SK-N-SH (cell line): ENCODE measurements at regions not wholly inside any gene's neighbourhood (a gene's known extent, or its start where the extent isn't known, plus 50 kb on each side); places are given as distances from the start of the nearest gene placed in this dataset.

ENCODE experiments used
- CTCF ChIA-PET: fragments of 300-600, 350-600 bp; formaldehyde crosslinking; extraction: SDS; loops from one replicate; lab custom pipeline; 2021; lab: Yijun Ruan, JAX
- POLR2A ChIA-PET: fragments of 350-600 bp; sonication (Branson Sonifier 250); formaldehyde crosslinking; extraction: SDS; loops from one replicate; lab custom pipeline; 2020; ENCODE audit warnings: antibody characterized with exemption, inconsistent platforms; lab: Yijun Ruan, JAX
- DNase-seq: peaks from one replicate; pipeline ENCODE4 v3.0.0; 2012
- H2AFZ ChIP-seq: fragments of 200-600 bp; sonication (generic); 2 replicates; pipeline ENCODE4 v1.8.1; 2016; ENCODE audit warnings: antibody characterized with exemption, mild to moderate bottlenecking, low read depth
- H3F3A ChIP-seq: fragments of 200-600 bp; sonication (generic); replicated peaks from 2 replicates; pipeline ENCODE3; 2016; ENCODE audit warnings: antibody characterized with exemption, mild to moderate bottlenecking; ENCODE audit not compliant: insufficient read depth
- H3K27ac ChIP-seq, 2 experiments: fragments of 200-500 bp in 1 of 2; fragments of 200-600 bp in 1 of 2; sonication (Bioruptor generic) in 1 of 2; sonication (generic), shearing (Covaris generic) in 1 of 2; 2 replicates each; pipeline versions ENCODE4 v1.5.1 to v1.6.1; 2014 to 2016; ENCODE audit warnings: low read depth in 2 of 2, inconsistent platforms in 1 of 2, low read length in 1 of 2, mild to moderate bottlenecking in 1 of 2, mixed read lengths in 1 of 2
- H3K27me3 ChIP-seq: fragments of 200-600 bp; sonication (generic), shearing (Covaris generic); 2 replicates; pipeline ENCODE4 v1.6.1; 2016; ENCODE audit warnings: mixed run types; ENCODE audit not compliant: insufficient read depth
- H3K36me3 ChIP-seq, 2 experiments: fragments of 200-500 bp in 1 of 2; fragments of 200-600 bp in 1 of 2; sonication (Bioruptor generic) in 1 of 2; sonication (generic) in 1 of 2; replicated peaks in 1 of 2; 2 replicates each; pipeline versions ENCODE3 to v1.5.1; 2014 to 2016; ENCODE audit warnings: low read length in 1 of 2, mild to moderate bottlenecking in 1 of 2; ENCODE audit not compliant: insufficient read depth in 2 of 2, control insufficient read depth in 1 of 2
- H3K4me1 ChIP-seq, 2 experiments: fragments of 200-500 bp in 1 of 2; fragments of 200-600 bp in 1 of 2; sonication (Bioruptor generic) in 1 of 2; sonication (generic), shearing (Covaris generic) in 1 of 2; 2 replicates each; pipeline versions ENCODE4 v1.5.1 to v1.6.1; 2014 to 2016; ENCODE audit warnings: low read depth in 1 of 2, low read length in 1 of 2, mixed run types in 1 of 2; ENCODE audit not compliant: insufficient read depth in 2 of 2, control insufficient read depth in 1 of 2
- H3K4me2 ChIP-seq: fragments of 200-600 bp; sonication (generic), shearing (Covaris generic); 2 replicates; pipeline ENCODE4 v1.6.1; 2017; ENCODE audit warnings: mixed run types
- H3K4me3 ChIP-seq, 2 experiments: fragments of 200-500 bp in 1 of 2; fragments of 200-600 bp in 1 of 2; sonication (Bioruptor generic) in 1 of 2; sonication (generic), shearing (Covaris generic) in 1 of 2; 2 replicates each; pipeline versions ENCODE4 v1.5.1 to v1.8.1; 2014 to 2016; ENCODE audit warnings: low read depth in 2 of 2, inconsistent platforms in 1 of 2, low read length in 1 of 2, mild to moderate bottlenecking in 1 of 2, mixed read lengths in 1 of 2, moderate library complexity in 1 of 2
- H3K79me2 ChIP-seq: fragments of 200-600 bp; sonication (generic); 2 replicates; pipeline ENCODE4 v1.8.1; 2017; ENCODE audit warnings: mild to moderate bottlenecking; ENCODE audit not compliant: insufficient read depth
- H3K9ac ChIP-seq: fragments of 200-600 bp; sonication (generic); 2 replicates; pipeline ENCODE4 v1.6.1; 2017; ENCODE audit warnings: mixed run types
- H3K9me2 ChIP-seq: fragments of 200-600 bp; sonication (generic); 2 replicates; pipeline ENCODE4 v1.6.1; 2017; ENCODE audit warnings: mixed run types
- H3K9me3 ChIP-seq: fragments of 200-600 bp; sonication (generic); 2 replicates; pipeline ENCODE4 v1.6.1; 2017; ENCODE audit warnings: mixed run types, mild to moderate bottlenecking, moderate library complexity
- H4K20me1 ChIP-seq: fragments of 200-600 bp; sonication (generic); 2 replicates; pipeline ENCODE4 v1.6.1; 2017; ENCODE audit warnings: mild to moderate bottlenecking, mixed run types; ENCODE audit not compliant: insufficient read depth
- CTCF ChIP-seq: fragments of 200-600 bp; sonication (generic); IDR thresholded peaks from 2 replicates; pipeline ENCODE4 v1.6.1; 2017; ENCODE audit warnings: antibody characterized with exemption, mild to moderate bottlenecking, moderate library complexity
- EZH2phosphoT487 ChIP-seq: fragments of 200-600 bp; sonication (generic); IDR thresholded peaks from 2 replicates; pipeline ENCODE4 v1.6.1; 2017; ENCODE audit warnings: low read depth, mixed run types, mild to moderate bottlenecking, antibody characterized with exemption, moderate library complexity, borderline replicate concordance
- FOSL2 ChIP-seq: IDR thresholded peaks from 2 replicates; pipeline ENCODE4 v1.4.0; 2012; ENCODE audit warnings: low read depth, mild to moderate bottlenecking, moderate library complexity, borderline replicate concordance
- FOXJ3 ChIP-seq: sonication (generic); formaldehyde crosslinking; IDR thresholded peaks from 2 replicates; pipeline ENCODE4 v1.5.1; 2020; ENCODE audit warnings: mild to moderate bottlenecking, missing genetic modification reagents
- GATA2 ChIP-seq: sonication (generic); formaldehyde crosslinking; IDR thresholded peaks from 2 replicates; pipeline ENCODE4 v1.5.0; 2020; ENCODE audit warnings: mild to moderate bottlenecking, missing genetic modification reagents
- JUND ChIP-seq: IDR thresholded peaks from 2 replicates; pipeline ENCODE4 v1.4.0; 2012
- MEF2A ChIP-seq: IDR thresholded peaks from 2 replicates; pipeline ENCODE4 v1.4.0; 2012; ENCODE audit warnings: low read depth, borderline replicate concordance
- MXI1 ChIP-seq: IDR thresholded peaks from 2 replicates; pipeline ENCODE4 v1.6.1; 2012; ENCODE audit warnings: mild to moderate bottlenecking, low read depth, low read length, improper control_type of control experiment
- POLR2AphosphoS5 ChIP-seq: IDR thresholded peaks from 2 replicates; pipeline ENCODE4 v1.6.1; 2012; ENCODE audit warnings: low read depth, low read length
- RCOR1 ChIP-seq: fragments of 150-350 bp; IDR thresholded peaks from 2 replicates; pipeline ENCODE4 v1.6.1; 2017; ENCODE audit warnings: antibody characterized with exemption, low read length
- RXRA ChIP-seq: IDR thresholded peaks from 2 replicates; pipeline ENCODE4 v1.4.0; 2012; ENCODE audit warnings: low read depth, mild to moderate bottlenecking, borderline replicate concordance
- TAF1 ChIP-seq: IDR thresholded peaks from 2 replicates; pipeline ENCODE4 v1.6.1; 2012; ENCODE audit warnings: low read depth, mild to moderate bottlenecking, low read length, moderate library complexity, borderline replicate concordance
- TEAD4 ChIP-seq: IDR thresholded peaks from 2 replicates; pipeline ENCODE4 v1.4.0; 2012; ENCODE audit warnings: mild to moderate bottlenecking, borderline replicate concordance; ENCODE audit not compliant: insufficient read depth
- YY1 ChIP-seq: IDR thresholded peaks from 2 replicates; pipeline ENCODE4 v1.4.0; 2012; ENCODE audit warnings: low read depth, mild to moderate bottlenecking
- ZBTB33 ChIP-seq: IDR thresholded peaks from 2 replicates; pipeline ENCODE4 v1.4.0; 2012; ENCODE audit warnings: low read depth, borderline replicate concordance
- WGBS: methylation state at CpG from one replicate; pipeline ENCODE4 v1.1.6; 2017; ENCODE audit warnings: low lambda C conversion rate; 5-methylcytosine and 5-hydroxymethylcytosine counted together
- TF ChIP-seq, protein P1 (sequence below): IDR thresholded peaks from 2 replicates; pipeline ENCODE4; 2012

- Histone ChIP-seq H4K20me1 (no peaks in the 10 kb centered on the region), H3K79me2 (no peaks in the 10 kb centered on the region), H3K9ac (no peak overlapping the region), H3K27me3 (no peaks in the 10 kb centered on the region), H3K9me3 (no peaks in the 10 kb centered on the region), H3K4me3 (no peak overlapping the region), H2AFZ (no peak overlapping the region), H3K9me2 (no peaks in the 10 kb centered on the region), H3K27ac (no peak overlapping the region), H3F3A (no peaks in the 10 kb centered on the region), H3K4me1 (no peaks in the 10 kb centered on the region), H3K4me2 (no peak overlapping the region), H3K36me3 (no peaks in the 10 kb centered on the region)
- no peak for TF ChIP-seq FOSL2
- no peak for TF ChIP-seq EZH2phosphoT487
- no peak for DNase-seq
- ChIA-PET CTCF (no interaction called here), POLR2A (no interaction called here)
- 60% methylated on average over 3 of the region's 3 CpGs for WGBS
These were observed 666.6 kb upstream of the ROBO1 start for GRCh38 chr3:80434366-80434765.

- Histone ChIP-seq H3K9me2 (no peaks in the 10 kb centered on the region), H3F3A (no peaks in the 10 kb centered on the region), H3K4me2 (no peak overlapping the region), H3K36me3 (no peaks in the 10 kb centered on the region), H3K27me3 (no peaks in the 10 kb centered on the region), H3K27ac (no peak overlapping the region), H3K9ac (no peak overlapping the region), H3K4me3 (no peak overlapping the region), H3K4me1 (no peaks in the 10 kb centered on the region), H4K20me1 (no peaks in the 10 kb centered on the region), H3K79me2 (no peaks in the 10 kb centered on the region), H3K9me3 (no peaks in the 10 kb centered on the region), H2AFZ (no peak overlapping the region)
- ChIA-PET CTCF (no interaction called here), POLR2A (no interaction called here)
- no peak for DNase-seq
- WGBS = 12% methylated on average over 2 of the region's 2 CpGs
- TF ChIP-seq GATA2 (no peak), YY1 (no peak), MXI1 (no peak), POLR2AphosphoS5 (no peak)
These were observed 657.2 kb upstream of the ROBO1 start for GRCh38 chr3:80424951-80425350.

- Histone ChIP-seq H3K27ac (no peak overlapping the region), H3K9ac (no peak overlapping the region), H3K9me2 (peaks cover 3% of the 10 kb centered on the region; the same call in 1 of the 2 replicates), H3K79me2 (no peaks in the 10 kb centered on the region), H3K27me3 (no peaks in the 10 kb centered on the region), H3K4me1 (no peaks in the 10 kb centered on the region), H3K9me3 (no peaks in the 10 kb centered on the region), H3K36me3 (no peaks in the 10 kb centered on the region), H2AFZ (no peak overlapping the region), H3F3A (no peaks in the 10 kb centered on the region), H3K4me2 (no peak overlapping the region), H4K20me1 (no peaks in the 10 kb centered on the region), H3K4me3 (no peak overlapping the region)
- WGBS = 45% methylated on average over 7 of the region's 7 CpGs
- POLR2A ChIA-PET = no interaction called here
- CTCF ChIA-PET = no interaction called here
- no peak for TF ChIP-seq EZH2phosphoT487
- TF ChIP-seq MEF2A = no peak
- no peak for TF ChIP-seq MXI1
- TF ChIP-seq YY1 = no peak
- no peak for TF ChIP-seq CTCF
- TF ChIP-seq RCOR1 = no peak
- TF ChIP-seq FOXJ3 (CRISPR knock-in tag) = no peak
- TF ChIP-seq, protein P1, sequence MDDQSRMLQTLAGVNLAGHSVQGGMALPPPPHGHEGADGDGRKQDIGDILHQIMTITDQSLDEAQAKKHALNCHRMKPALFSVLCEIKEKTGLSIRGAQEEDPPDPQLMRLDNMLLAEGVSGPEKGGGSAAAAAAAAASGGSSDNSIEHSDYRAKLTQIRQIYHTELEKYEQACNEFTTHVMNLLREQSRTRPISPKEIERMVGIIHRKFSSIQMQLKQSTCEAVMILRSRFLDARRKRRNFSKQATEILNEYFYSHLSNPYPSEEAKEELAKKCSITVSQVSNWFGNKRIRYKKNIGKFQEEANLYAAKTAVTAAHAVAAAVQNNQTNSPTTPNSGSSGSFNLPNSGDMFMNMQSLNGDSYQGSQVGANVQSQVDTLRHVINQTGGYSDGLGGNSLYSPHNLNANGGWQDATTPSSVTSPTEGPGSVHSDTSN = no peak
- TF ChIP-seq RXRA = no peak
- TF ChIP-seq JUND = no peak
- TF ChIP-seq ZBTB33 = no peak
- TF ChIP-seq TAF1 = no peak
- no peak for TF ChIP-seq FOSL2
- no peak for TF ChIP-seq TEAD4
- no peak for DNase-seq
These were observed 640.4 kb upstream of the ROBO1 start for GRCh38 chr3:80408030-80408721.
